HepG2 (cell line): ENCODE measurements at regions not wholly inside any gene's neighbourhood (a gene's known extent, or its start where the extent isn't known, plus 50 kb on each side); places are given as distances from the start of the nearest gene placed in this dataset.

Source experiments
- CTCF ChIP-seq: sonication (generic); formaldehyde crosslinking; IDR thresholded peaks from 2 replicates; pipeline ENCODE4 v1.5.0; 2020; ENCODE audit warnings: mild to moderate bottlenecking, missing genetic modification reagents, moderate library complexity
- E2F1 ChIP-seq: sonication (generic); formaldehyde crosslinking; IDR thresholded peaks from 2 replicates; pipeline ENCODE4 v1.5.0; 2020; ENCODE audit warnings: missing genetic modification reagents
- EHMT2 ChIP-seq: fragments of 200-600 bp; sonication (generic); IDR thresholded peaks from 2 replicates; pipeline ENCODE4 v1.7.0; 2017; ENCODE audit warnings: antibody characterized with exemption, low read depth, low read length, borderline replicate concordance
- MAZ ChIP-seq, 2 experiments: sonication (generic) in 1 of 2; formaldehyde crosslinking in 1 of 2; IDR thresholded peaks; 2 replicates each; pipeline versions ENCODE4 v1.5.0 to v1.6.1; 2012 to 2020; ENCODE audit warnings: low read depth in 2 of 2, mild to moderate bottlenecking in 2 of 2, borderline replicate concordance in 1 of 2, improper control_type of control experiment in 1 of 2, low read length in 1 of 2, missing genetic modification reagents in 1 of 2, moderate library complexity in 1 of 2
- PHF20 ChIP-seq: sonication (generic); formaldehyde crosslinking; IDR thresholded peaks from 2 replicates; pipeline ENCODE4 v1.5.0; 2020; ENCODE audit warnings: mild to moderate bottlenecking, missing genetic modification reagents
- POGK ChIP-seq: sonication (generic); formaldehyde crosslinking; conservative IDR thresholded peaks from 2 replicates; pipeline ENCODE4 v1.8.0; 2022; ENCODE audit warnings: mild to moderate bottlenecking, moderate library complexity, missing genetic modification reagents
- PRDM15 ChIP-seq: sonication (generic); formaldehyde crosslinking; IDR thresholded peaks from 2 replicates; pipeline ENCODE4 v1.4.0; 2020; ENCODE audit warnings: missing genetic modification reagents
- SP1 ChIP-seq, 2 experiments: fragments of 450-650 bp in 1 of 2; sonication (generic) in 1 of 2; formaldehyde crosslinking in 1 of 2; IDR thresholded peaks; 2 replicates each; pipeline versions ENCODE4 v1.4.0 to v1.6.1; 2016 to 2020; ENCODE audit warnings: missing genetic modification reagents in 1 of 2
- ZBTB26 ChIP-seq: IDR thresholded peaks from 2 replicates; pipeline ENCODE4 v1.6.1; 2016; ENCODE audit warnings: missing compliant biosample characterization, missing genetic modification reagents, borderline replicate concordance
- ZFP36L1 ChIP-seq: sonication (generic); formaldehyde crosslinking; IDR thresholded peaks from 2 replicates; pipeline ENCODE4 v1.8.0; 2022; ENCODE audit warnings: mild to moderate bottlenecking, missing genetic modification reagents, moderate library complexity
- ZFP62 ChIP-seq: sonication (generic); formaldehyde crosslinking; IDR thresholded peaks from 2 replicates; pipeline ENCODE4 v1.4.0; 2020; ENCODE audit warnings: missing genetic modification reagents
- ZNF510 ChIP-seq: sonication (generic); formaldehyde crosslinking; IDR thresholded peaks from 2 replicates; pipeline ENCODE4 v1.4.0; 2020; ENCODE audit warnings: low read depth, mild to moderate bottlenecking, missing genetic modification reagents

- TF ChIP-seq POGK (CRISPR knock-in tag) = no peak
- no peak for TF ChIP-seq SP1 (IDR thresholded peaks at IDR 0.05)
- no peak for TF ChIP-seq SP1 (CRISPR knock-in tag; IDR thresholded peaks at IDR 0.05)
- TF ChIP-seq PRDM15 = no peak
- no peak for TF ChIP-seq ZBTB26 (CRISPR knock-in tag)
- TF ChIP-seq E2F1 (CRISPR knock-in tag) = no peak
- TF ChIP-seq MAZ (IDR thresholded peaks at IDR 0.05; ENCODE audit: borderline replicate concordance, low read depth, low read length) = no peak
- TF ChIP-seq MAZ (CRISPR knock-in tag; IDR thresholded peaks at IDR 0.05; ENCODE audit: low read depth) = no peak
- no peak for TF ChIP-seq CTCF
- no peak for TF ChIP-seq ZFP62 (CRISPR knock-in tag)
- TF ChIP-seq ZNF510 = no peak
- no peak for TF ChIP-seq ZFP36L1
- TF ChIP-seq PHF20 = no peak
- TF ChIP-seq EHMT2 = no peak
Measured at GRCh38 chr3:39733804-39734203, 75.6 kb upstream of the MYRIP start.
